ENCODE measurements at regions not wholly inside any gene's neighbourhood (a gene's known extent, or its start where the extent isn't known, plus 50 kb on each side); places are given as distances from the start of the nearest gene placed in this dataset.

- no peak for TF ChIP-seq CTCF (IDR thresholded peaks at IDR 0.05)
- no peak for TF ChIP-seq EZH2 (IDR thresholded peaks at IDR 0.05)
These were observed 339.6 kb downstream of the TRIM36 start for GRCh38 chr5:114830114-114830513.
